OCI-LY7 (cell line): ENCODE measurements at regions not wholly inside any gene's neighbourhood (a gene's known extent, or its start where the extent isn't known, plus 50 kb on each side); places are given as distances from the start of the nearest gene placed in this dataset.

ENCODE experiments used
- BruUV-seq: library from RNA; stranded (reverse); fragments of 400-500 nt; replicated peaks from 2 replicates; lab custom pipeline; 2021; lab: Mats Ljungman, UMichigan
- CTCF ChIA-PET: fragments of 300-600 bp; sonication (Branson Sonifier 250); formaldehyde crosslinking; loops from one replicate; lab custom pipeline; 2022; ENCODE audit warnings: antibody characterized with exemption; ENCODE audit not compliant: unreplicated experiment; lab: Charles Lee
- POLR2A ChIA-PET: fragments of 300-600 bp; sonication (Branson Sonifier 250); formaldehyde crosslinking; loops from one replicate; lab custom pipeline; 2022; ENCODE audit warnings: antibody characterized with exemption; lab: Charles Lee
- DNase-seq: peaks from one replicate; pipeline ENCODE4 v3.0.0-alpha.2; 2015; ENCODE audit warnings: low spot score
- H2AFZ ChIP-seq: fragments of 200-600 bp; sonication (generic), shearing (Covaris generic); 2 replicates; pipeline ENCODE4 v1.6.1; 2014; ENCODE audit warnings: mild to moderate bottlenecking, antibody characterized with exemption, low read length, moderate library complexity
- H3K27ac ChIP-seq: fragments of 200-600 bp; sonication (generic); 2 replicates; pipeline ENCODE4 v1.5.1; 2014; ENCODE audit warnings: mixed run types, low read depth, mild to moderate bottlenecking, moderate library complexity, low read length, inconsistent platforms; ENCODE audit not compliant: poor library complexity, severe bottlenecking
- H3K36me3 ChIP-seq: fragments of 200-600 bp; sonication (generic); 2 replicates; pipeline ENCODE4 v1.6.1; 2014; ENCODE audit warnings: mild to moderate bottlenecking, antibody characterized with exemption, low read length, moderate library complexity, mixed read lengths; ENCODE audit not compliant: insufficient read depth
- H3K4me1 ChIP-seq: fragments of 200-600 bp; sonication (generic); 2 replicates; pipeline ENCODE4 v1.5.1; 2014; ENCODE audit warnings: mild to moderate bottlenecking, low read length; ENCODE audit not compliant: insufficient read depth, poor library complexity, severe bottlenecking
- H3K4me2 ChIP-seq: fragments of 200-600 bp; sonication (generic); 2 replicates; pipeline ENCODE4 v1.6.1; 2014; ENCODE audit warnings: mild to moderate bottlenecking, low read length
- H3K4me3 ChIP-seq: fragments of 200-600 bp; sonication (generic); 2 replicates; pipeline ENCODE4 v1.5.1; 2014; ENCODE audit warnings: mild to moderate bottlenecking, low read depth, low read length; ENCODE audit not compliant: poor library complexity, severe bottlenecking
- H3K79me2 ChIP-seq: fragments of 200-600 bp; sonication (generic); 2 replicates; pipeline ENCODE4 v1.6.1; 2016; ENCODE audit warnings: low read depth, mild to moderate bottlenecking, low read length, moderate library complexity, mixed read lengths; ENCODE audit not compliant: insufficient read depth
- H3K9me2 ChIP-seq: fragments of 200-600 bp; sonication (generic); 2 replicates; pipeline ENCODE4 v1.6.1; 2016; ENCODE audit warnings: mild to moderate bottlenecking, low read length, mixed read lengths; ENCODE audit not compliant: insufficient read depth
- H3K9me3 ChIP-seq: fragments of 200-600 bp; sonication (generic); 2 replicates; pipeline ENCODE4 v1.6.1; 2014; ENCODE audit warnings: mild to moderate bottlenecking, mixed run types, low read length, mixed read lengths
- H4K20me1 ChIP-seq: fragments of 200-600 bp; sonication (generic); 2 replicates; pipeline ENCODE4 v1.6.1; 2014; ENCODE audit warnings: mild to moderate bottlenecking, antibody characterized with exemption, low read length, moderate library complexity, mixed read lengths; ENCODE audit not compliant: insufficient read depth
- EZH2phosphoT487 ChIP-seq: fragments of 200-600 bp; sonication (generic); IDR thresholded peaks from 2 replicates; pipeline ENCODE4 v1.6.1; 2018; ENCODE audit warnings: low read depth, borderline replicate concordance, mild to moderate bottlenecking, mixed run types, antibody characterized with exemption, low read length, moderate library complexity, mixed read lengths
- intact Hi-C: fragments of 100-400 bp; cut with micrococcal nuclease; formaldehyde crosslinking; loops from one replicate; pipeline ENCODE4 v1.10.0; 2022; ENCODE audit not compliant: unreplicated experiment
- TF ChIP-seq, protein P1 (sequence below): fragments of 200-600 bp; sonication (generic); conservative IDR thresholded peaks from 2 replicates; pipeline ENCODE4 v1.5.1; 2014; ENCODE audit warnings: mild to moderate bottlenecking, antibody characterized with exemption, low read length, moderate library complexity, mixed read lengths

DNA sequence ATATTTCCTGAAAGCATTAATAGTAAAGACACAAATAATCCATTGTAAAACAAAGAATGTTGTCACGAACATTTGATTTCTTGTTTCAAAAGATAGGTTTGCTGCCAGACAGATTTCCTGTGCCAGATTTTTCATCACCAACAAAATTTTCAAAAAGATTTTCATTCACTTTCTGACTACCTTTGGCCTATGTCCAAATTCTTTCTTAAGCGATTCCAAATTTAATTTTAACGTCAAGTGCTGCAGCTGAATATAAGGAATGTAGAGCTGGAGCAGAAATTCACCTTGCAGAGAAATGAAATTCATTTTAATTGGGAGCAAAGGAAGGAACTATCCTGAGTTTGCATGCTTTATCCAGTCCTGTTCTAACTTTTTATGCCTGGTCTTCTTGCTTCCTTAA lies 277.4 kb downstream of the CCER1 start:
- no peaks in the 10 kb centered on the region for H4K20me1 ChIP-seq
- ChIA-PET CTCF (no interaction called here), POLR2A (no interaction called here)
- no peak overlapping the region for H3K4me3 ChIP-seq
- no TSS peak for BruUV-seq
- no peaks in the 10 kb centered on the region for H3K79me2 ChIP-seq
- no peak for DNase-seq
- H2AFZ ChIP-seq = no peak overlapping the region
- H3K9me3 ChIP-seq = no peaks in the 10 kb centered on the region
- TF ChIP-seq EZH2phosphoT487 = no peak
- TF ChIP-seq, protein P1, sequence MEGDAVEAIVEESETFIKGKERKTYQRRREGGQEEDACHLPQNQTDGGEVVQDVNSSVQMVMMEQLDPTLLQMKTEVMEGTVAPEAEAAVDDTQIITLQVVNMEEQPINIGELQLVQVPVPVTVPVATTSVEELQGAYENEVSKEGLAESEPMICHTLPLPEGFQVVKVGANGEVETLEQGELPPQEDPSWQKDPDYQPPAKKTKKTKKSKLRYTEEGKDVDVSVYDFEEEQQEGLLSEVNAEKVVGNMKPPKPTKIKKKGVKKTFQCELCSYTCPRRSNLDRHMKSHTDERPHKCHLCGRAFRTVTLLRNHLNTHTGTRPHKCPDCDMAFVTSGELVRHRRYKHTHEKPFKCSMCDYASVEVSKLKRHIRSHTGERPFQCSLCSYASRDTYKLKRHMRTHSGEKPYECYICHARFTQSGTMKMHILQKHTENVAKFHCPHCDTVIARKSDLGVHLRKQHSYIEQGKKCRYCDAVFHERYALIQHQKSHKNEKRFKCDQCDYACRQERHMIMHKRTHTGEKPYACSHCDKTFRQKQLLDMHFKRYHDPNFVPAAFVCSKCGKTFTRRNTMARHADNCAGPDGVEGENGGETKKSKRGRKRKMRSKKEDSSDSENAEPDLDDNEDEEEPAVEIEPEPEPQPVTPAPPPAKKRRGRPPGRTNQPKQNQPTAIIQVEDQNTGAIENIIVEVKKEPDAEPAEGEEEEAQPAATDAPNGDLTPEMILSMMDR = no peak
- no peak overlapping the region for H3K4me2 ChIP-seq
- H3K4me1 ChIP-seq = no peaks in the 10 kb centered on the region
- intact Hi-C loops = no loop called here
- H3K9me2 ChIP-seq = no peaks in the 10 kb centered on the region
- no peaks in the 10 kb centered on the region for H3K36me3 ChIP-seq
- H3K27ac ChIP-seq = no peak overlapping the region

DNA sequence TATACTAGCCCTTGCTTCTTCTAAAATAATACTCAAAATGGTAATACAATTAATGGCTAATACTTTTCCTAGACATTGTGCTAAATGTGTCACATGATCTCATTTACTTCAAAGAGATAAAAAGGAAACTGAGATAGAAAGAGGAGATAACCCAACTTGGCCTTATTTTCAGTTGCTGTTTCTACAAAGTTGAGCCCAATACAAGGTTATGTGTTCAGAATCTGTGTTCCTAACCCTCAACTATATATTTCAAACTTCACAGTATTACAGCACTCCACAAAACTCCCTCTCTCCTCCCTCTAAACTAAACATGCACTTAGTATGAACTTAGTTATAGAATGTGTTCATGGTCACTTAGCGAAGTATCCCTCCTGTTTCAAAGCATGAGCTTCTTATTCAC lies 277.9 kb downstream of the CCER1 start:
- H3K9me3 ChIP-seq = no peaks in the 10 kb centered on the region
- no peaks in the 10 kb centered on the region for H3K9me2 ChIP-seq
- no peak overlapping the region for H3K4me3 ChIP-seq
- no peaks in the 10 kb centered on the region for H3K79me2 ChIP-seq
- H3K27ac ChIP-seq = no peak overlapping the region
- H3K4me2 ChIP-seq = no peak overlapping the region
- no peaks in the 10 kb centered on the region for H4K20me1 ChIP-seq
- no peaks in the 10 kb centered on the region for H3K4me1 ChIP-seq
- no peak for TF ChIP-seq EZH2phosphoT487
- TF ChIP-seq, protein P1 = no peak
- H3K36me3 ChIP-seq = no peaks in the 10 kb centered on the region
- H2AFZ ChIP-seq = no peak overlapping the region
- intact Hi-C loops = no loop called here
- no TSS peak for BruUV-seq
- no peak for DNase-seq
- CTCF ChIA-PET = no interaction called here
- POLR2A ChIA-PET = no interaction called here

DNA sequence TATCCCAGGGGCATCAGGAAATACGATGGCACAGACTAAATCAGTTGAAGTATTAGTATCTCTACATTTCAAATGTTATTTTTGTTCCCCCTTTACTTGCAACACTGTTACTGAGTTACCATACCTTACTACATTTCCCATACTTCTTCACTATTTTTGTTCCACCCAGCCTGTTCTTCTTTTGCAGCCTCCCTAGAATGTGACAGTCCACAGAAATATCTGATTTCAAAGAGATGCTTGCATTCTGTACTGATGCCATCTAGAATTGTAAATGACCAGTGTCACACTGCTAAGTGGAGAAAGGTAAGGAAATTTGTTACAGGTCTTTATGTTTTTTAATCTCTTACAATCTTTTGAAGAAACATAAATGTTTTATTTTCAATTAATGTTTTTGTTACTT lies 279.9 kb downstream of the CCER1 start:
- no peaks in the 10 kb centered on the region for H4K20me1 ChIP-seq
- TF ChIP-seq, protein P1 = no peak
- no peak for TF ChIP-seq EZH2phosphoT487
- H3K4me1 ChIP-seq = no peaks in the 10 kb centered on the region
- H3K9me2 ChIP-seq = no peaks in the 10 kb centered on the region
- no peak for DNase-seq
- intact Hi-C loops = no loop called here
- POLR2A ChIA-PET = no interaction called here
- CTCF ChIA-PET = no interaction called here
- no peaks in the 10 kb centered on the region for H3K36me3 ChIP-seq
- no peak overlapping the region for H3K4me2 ChIP-seq
- H2AFZ ChIP-seq = no peak overlapping the region
- no peaks in the 10 kb centered on the region for H3K79me2 ChIP-seq
- BruUV-seq = no TSS peak
- H3K27ac ChIP-seq = no peak overlapping the region
- no peak overlapping the region for H3K4me3 ChIP-seq
- no peaks in the 10 kb centered on the region for H3K9me3 ChIP-seq
